Adrenal gland (tissue), 5 donors: ENCODE measurements at regions not wholly inside any gene's neighbourhood (a gene's known extent, or its start where the extent isn't known, plus 50 kb on each side); places are given as distances from the start of the nearest gene placed in this dataset.

Experiments used
- POLR2A ChIP-seq, 2 donors: fragments of 450-650 bp; IDR thresholded peaks; one replicate each; pipeline ENCODE4 v1.6.1; 2017; ENCODE audit warnings: antibody characterized with exemption in 2 of 2, mild to moderate bottlenecking in 2 of 2, moderate library complexity in 1 of 2
- TF ChIP-seq, protein P1 (sequence below), 6 experiments: fragments of 450-650 bp in 4 of 6; fragments of 200-600 bp in 2 of 6; sonication (generic) in 1 of 6; IDR thresholded peaks; 1 replicate in 5 of 6; 2 replicates in 1 of 6; pipeline versions ENCODE4 v1.5.1 to v1.8.0; 2016 to 2021; ENCODE audit warnings: antibody characterized with exemption in 6 of 6, mild to moderate bottlenecking in 2 of 6, moderate library complexity in 1 of 6
- donor health status: DM: no; HTN: no; CAD: no.

DNA sequence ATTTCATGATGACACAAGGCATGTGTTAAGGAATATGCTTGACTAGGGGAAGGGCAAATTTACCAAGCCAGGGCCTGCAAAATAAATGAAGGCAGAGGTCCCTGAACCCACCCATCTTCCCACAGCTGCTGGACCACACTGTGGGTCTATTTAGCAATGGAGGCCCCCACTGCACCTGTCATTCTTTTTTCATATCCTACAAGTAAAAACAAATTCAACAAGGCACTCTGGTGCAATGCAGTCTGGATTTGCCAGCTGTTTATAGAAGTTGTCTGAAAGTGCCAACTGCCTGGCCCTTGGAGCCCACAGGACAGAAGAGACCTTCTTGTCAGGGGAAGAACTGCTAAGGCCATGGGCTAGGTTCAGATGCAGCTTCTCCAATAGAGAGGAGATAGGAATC lies 112.8 kb upstream of the ATL2 start:
- TF ChIP-seq, protein P1, sequence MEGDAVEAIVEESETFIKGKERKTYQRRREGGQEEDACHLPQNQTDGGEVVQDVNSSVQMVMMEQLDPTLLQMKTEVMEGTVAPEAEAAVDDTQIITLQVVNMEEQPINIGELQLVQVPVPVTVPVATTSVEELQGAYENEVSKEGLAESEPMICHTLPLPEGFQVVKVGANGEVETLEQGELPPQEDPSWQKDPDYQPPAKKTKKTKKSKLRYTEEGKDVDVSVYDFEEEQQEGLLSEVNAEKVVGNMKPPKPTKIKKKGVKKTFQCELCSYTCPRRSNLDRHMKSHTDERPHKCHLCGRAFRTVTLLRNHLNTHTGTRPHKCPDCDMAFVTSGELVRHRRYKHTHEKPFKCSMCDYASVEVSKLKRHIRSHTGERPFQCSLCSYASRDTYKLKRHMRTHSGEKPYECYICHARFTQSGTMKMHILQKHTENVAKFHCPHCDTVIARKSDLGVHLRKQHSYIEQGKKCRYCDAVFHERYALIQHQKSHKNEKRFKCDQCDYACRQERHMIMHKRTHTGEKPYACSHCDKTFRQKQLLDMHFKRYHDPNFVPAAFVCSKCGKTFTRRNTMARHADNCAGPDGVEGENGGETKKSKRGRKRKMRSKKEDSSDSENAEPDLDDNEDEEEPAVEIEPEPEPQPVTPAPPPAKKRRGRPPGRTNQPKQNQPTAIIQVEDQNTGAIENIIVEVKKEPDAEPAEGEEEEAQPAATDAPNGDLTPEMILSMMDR (IDR thresholded peaks at IDR 0.05) = no peak
- TF ChIP-seq POLR2A (IDR thresholded peaks at IDR 0.05) = no peak
